ENCODE measurements at regions not wholly inside any gene's neighbourhood (a gene's known extent, or its start where the extent isn't known, plus 50 kb on each side); places are given as distances from the start of the nearest gene placed in this dataset.

GRCh38 chr11:96715208-96715607 lies 325.4 kb downstream of the JRKL start:
- H3K9me3 Mint-ChIP-seq (ENCODE audit: unreplicated experiment): no peaks in the 10 kb centered on the region
- peaks cover 12% of the 10 kb centered on the region for H3K27me3 Mint-ChIP-seq (ENCODE audit: insufficient read depth, unreplicated experiment)
- intact Hi-C loops (cut with micrococcal nuclease; ENCODE audit: unreplicated experiment): no loop called here
- H3K27ac Mint-ChIP-seq (ENCODE audit: unreplicated experiment): no peak overlapping the region
- POLR2A ChIA-PET: no interaction called here
- no peak for DNase-seq
- Histone ChIP-seq H3K27me3 (replicated peaks; ENCODE audit: control insufficient read depth, insufficient read depth, low read length) (no peaks in the 10 kb centered on the region), H3K4me3 (ENCODE audit: low read depth, low read length) (no peak overlapping the region), H3K9me3 (no peaks in the 10 kb centered on the region), H3K4me1 (no peaks in the 10 kb centered on the region), H3K36me3 (ENCODE audit: control insufficient read depth, insufficient read depth, low read length) (no peaks in the 10 kb centered on the region)
- CTCF ChIA-PET: no interaction called here
- H3K4me3 Mint-ChIP-seq (ENCODE audit: unreplicated experiment): no peak overlapping the region
- H3K4me1 Mint-ChIP-seq (ENCODE audit: low read depth, unreplicated experiment): no peaks in the 10 kb centered on the region
- no TSS peak for BruUV-seq (replicated peaks)
- TF ChIP-seq, protein P1, sequence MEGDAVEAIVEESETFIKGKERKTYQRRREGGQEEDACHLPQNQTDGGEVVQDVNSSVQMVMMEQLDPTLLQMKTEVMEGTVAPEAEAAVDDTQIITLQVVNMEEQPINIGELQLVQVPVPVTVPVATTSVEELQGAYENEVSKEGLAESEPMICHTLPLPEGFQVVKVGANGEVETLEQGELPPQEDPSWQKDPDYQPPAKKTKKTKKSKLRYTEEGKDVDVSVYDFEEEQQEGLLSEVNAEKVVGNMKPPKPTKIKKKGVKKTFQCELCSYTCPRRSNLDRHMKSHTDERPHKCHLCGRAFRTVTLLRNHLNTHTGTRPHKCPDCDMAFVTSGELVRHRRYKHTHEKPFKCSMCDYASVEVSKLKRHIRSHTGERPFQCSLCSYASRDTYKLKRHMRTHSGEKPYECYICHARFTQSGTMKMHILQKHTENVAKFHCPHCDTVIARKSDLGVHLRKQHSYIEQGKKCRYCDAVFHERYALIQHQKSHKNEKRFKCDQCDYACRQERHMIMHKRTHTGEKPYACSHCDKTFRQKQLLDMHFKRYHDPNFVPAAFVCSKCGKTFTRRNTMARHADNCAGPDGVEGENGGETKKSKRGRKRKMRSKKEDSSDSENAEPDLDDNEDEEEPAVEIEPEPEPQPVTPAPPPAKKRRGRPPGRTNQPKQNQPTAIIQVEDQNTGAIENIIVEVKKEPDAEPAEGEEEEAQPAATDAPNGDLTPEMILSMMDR (IDR thresholded peaks at IDR 0.05; ENCODE audit: insufficient read depth in 1 of 2, low read depth in 1 of 2, low read length in 1 of 2, severe bottlenecking in 1 of 2, unreplicated experiment in 1 of 2): no peak
- no peaks in the 10 kb centered on the region for H3K36me3 Mint-ChIP-seq (ENCODE audit: insufficient read depth, unreplicated experiment)

DNA sequence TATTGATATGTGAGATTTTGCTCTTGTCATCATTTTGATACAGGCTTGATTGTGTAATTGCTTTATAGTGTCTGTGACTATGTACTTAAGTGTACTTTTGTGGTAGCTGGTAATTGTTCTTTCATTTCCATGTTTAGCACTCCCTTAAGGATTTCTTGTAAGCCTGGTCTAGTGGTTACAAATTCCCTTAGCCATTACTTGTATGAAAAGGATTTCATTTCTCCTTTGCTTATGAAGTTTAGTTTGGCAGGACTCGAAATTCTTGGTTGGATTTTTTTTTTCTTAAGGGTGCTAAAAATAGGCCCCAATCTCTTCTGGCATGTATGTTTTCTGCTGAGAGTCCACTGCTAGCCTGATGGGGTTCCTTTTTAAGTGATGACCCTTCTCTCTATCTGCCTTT lies 346.8 kb downstream of the JRKL start:
- Histone ChIP-seq H3K36me3 (ENCODE audit: control insufficient read depth, insufficient read depth, low read length) (no peaks in the 10 kb centered on the region), H3K27me3 (replicated peaks; ENCODE audit: control insufficient read depth, insufficient read depth, low read length) (no peaks in the 10 kb centered on the region), H3K4me3 (ENCODE audit: low read depth, low read length) (no peak overlapping the region), H3K4me1 (no peaks in the 10 kb centered on the region), H3K9me3 (no peaks in the 10 kb centered on the region)
- no peaks in the 10 kb centered on the region for H3K36me3 Mint-ChIP-seq (ENCODE audit: insufficient read depth, unreplicated experiment)
- POLR2A ChIA-PET: no interaction called here
- BruUV-seq (replicated peaks): no TSS peak
- H3K27me3 Mint-ChIP-seq (ENCODE audit: insufficient read depth, unreplicated experiment): peaks cover 11% of the 10 kb centered on the region
- no peaks in the 10 kb centered on the region for H3K9me3 Mint-ChIP-seq (ENCODE audit: unreplicated experiment)
- no peaks in the 10 kb centered on the region for H3K4me1 Mint-ChIP-seq (ENCODE audit: low read depth, unreplicated experiment)
- intact Hi-C loops (cut with micrococcal nuclease; ENCODE audit: unreplicated experiment): no loop called here
- CTCF ChIA-PET: no interaction called here
- TF ChIP-seq, protein P1 (IDR thresholded peaks at IDR 0.05; ENCODE audit: insufficient read depth in 1 of 2, low read depth in 1 of 2, low read length in 1 of 2, severe bottlenecking in 1 of 2, unreplicated experiment in 1 of 2): no peak
- H3K27ac Mint-ChIP-seq (ENCODE audit: unreplicated experiment): no peak overlapping the region
- no peak for DNase-seq
- no peak overlapping the region for H3K4me3 Mint-ChIP-seq (ENCODE audit: unreplicated experiment)

DNA sequence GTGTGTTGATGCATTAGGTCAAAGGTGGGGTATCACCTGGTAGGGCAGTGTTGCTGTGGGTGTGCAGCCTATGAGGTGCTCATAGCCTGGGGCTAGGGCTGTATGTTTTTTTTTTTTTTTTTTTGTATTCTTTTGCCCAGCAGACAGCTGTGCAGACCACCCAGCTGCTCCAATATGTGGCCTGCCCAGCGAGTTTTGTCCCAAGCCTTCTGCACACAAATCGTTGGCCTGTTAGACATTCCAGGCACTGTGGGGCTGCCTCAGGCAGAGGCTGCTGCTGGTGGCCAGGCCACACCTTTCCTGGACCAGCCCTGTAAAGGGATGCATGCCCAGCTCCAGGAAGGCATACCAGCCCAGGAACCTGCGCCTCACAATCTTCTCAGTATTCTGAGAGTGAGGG lies 348.5 kb downstream of the JRKL start:
- H3K27ac Mint-ChIP-seq (ENCODE audit: unreplicated experiment): no peak overlapping the region
- no peak overlapping the region for H3K4me3 Mint-ChIP-seq (ENCODE audit: unreplicated experiment)
- no peaks in the 10 kb centered on the region for H3K36me3 Mint-ChIP-seq (ENCODE audit: insufficient read depth, unreplicated experiment)
- Histone ChIP-seq H3K4me3 (ENCODE audit: low read depth, low read length) (no peak overlapping the region), H3K36me3 (ENCODE audit: control insufficient read depth, insufficient read depth, low read length) (no peaks in the 10 kb centered on the region), H3K4me1 (peaks cover 8% of the 10 kb centered on the region), H3K9me3 (peaks cover 6% of the 10 kb centered on the region), H3K27me3 (replicated peaks; ENCODE audit: control insufficient read depth, insufficient read depth, low read length) (no peaks in the 10 kb centered on the region)
- TF ChIP-seq, protein P1 (IDR thresholded peaks at IDR 0.05; ENCODE audit: insufficient read depth in 1 of 2, low read depth in 1 of 2, low read length in 1 of 2, severe bottlenecking in 1 of 2, unreplicated experiment in 1 of 2): no peak
- peaks cover 10% of the 10 kb centered on the region for H3K9me3 Mint-ChIP-seq (ENCODE audit: unreplicated experiment)
- peaks cover 9% of the 10 kb centered on the region for H3K4me1 Mint-ChIP-seq (ENCODE audit: low read depth, unreplicated experiment)
- CTCF ChIA-PET: no interaction called here
- POLR2A ChIA-PET: no interaction called here
- no peak for DNase-seq
- peaks cover 11% of the 10 kb centered on the region for H3K27me3 Mint-ChIP-seq (ENCODE audit: insufficient read depth, unreplicated experiment)
- intact Hi-C loops (cut with micrococcal nuclease; ENCODE audit: unreplicated experiment): no loop called here
- no TSS peak for BruUV-seq (replicated peaks)
